Medulla oblongata (tissue), 1 donor: ENCODE measurements at regions not wholly inside any gene's neighbourhood (a gene's known extent, or its start where the extent isn't known, plus 50 kb on each side); places are given as distances from the start of the nearest gene placed in this dataset.
A peak's percentile ranks its signal among the peaks of the same experiment; 100 is the strongest.
"Not testable (repeated sequence)": the region's sequence is repeated elsewhere in the genome, so short reads cannot be mapped to it uniquely, and the experiment has no call there.

ENCODE experiments used
- DNase-seq: peaks from one replicate; pipeline ENCODE4 v3.0.0-alpha.2; 2015; ENCODE audit errors: extremely low spot score

GRCh38 chr20:12201289-12201991 lies 283.7 kb downstream of the BTBD3 start:
- DNase-seq: no peak

- no peak for DNase-seq
Measured at GRCh38 chr20:12203399-12203798, 285.7 kb downstream of the BTBD3 start.

GRCh38 chr20:12203981-12204380 lies 286.3 kb downstream of the BTBD3 start:
- DNase-seq: no peak

GRCh38 chr20:12207875-12208274 lies 290.2 kb downstream of the BTBD3 start:
- no peak for DNase-seq

GRCh38 chr20:12210591-12210990 lies 292.9 kb downstream of the BTBD3 start:
- DNase-seq: no peak

GRCh38 chr20:12211361-12211760 lies 293.7 kb downstream of the BTBD3 start:
- DNase-seq: no peak

GRCh38 chr20:12217382-12217781 lies 299.7 kb downstream of the BTBD3 start:
- DNase-seq: no peak

GRCh38 chr20:12219798-12220197 lies 302.1 kb downstream of the BTBD3 start:
- DNase-seq: no peak

GRCh38 chr20:12223057-12223456 lies 305.4 kb downstream of the BTBD3 start:
- no peak for DNase-seq

GRCh38 chr20:12225898-12226297 lies 308.2 kb downstream of the BTBD3 start:
- DNase-seq: no peak

GRCh38 chr20:12229891-12230290 lies 312.2 kb downstream of the BTBD3 start:
- no peak for DNase-seq

- DNase-seq: peak; percentile 76
Measured at GRCh38 chr20:12237772-12238171, 320.1 kb downstream of the BTBD3 start.

GRCh38 chr20:12241065-12241464 lies 323.4 kb downstream of the BTBD3 start:
- DNase-seq: no peak

GRCh38 chr20:12243327-12243726 lies 325.6 kb downstream of the BTBD3 start:
- no peak for DNase-seq

GRCh38 chr20:12248481-12248880 lies 330.8 kb downstream of the BTBD3 start:
- no peak for DNase-seq

GRCh38 chr20:12250661-12251060 lies 333.0 kb downstream of the BTBD3 start:
- not testable (repeated sequence) for DNase-seq

- no peak for DNase-seq
Measured at GRCh38 chr20:12252793-12253192, 335.1 kb downstream of the BTBD3 start.

GRCh38 chr20:12255461-12255970 lies 337.8 kb downstream of the BTBD3 start:
- peak; percentile 27 for DNase-seq

- no peak for DNase-seq
Measured at GRCh38 chr20:12256806-12257205, 339.1 kb downstream of the BTBD3 start.

GRCh38 chr20:12262747-12263146 lies 345.1 kb downstream of the BTBD3 start:
- DNase-seq: no peak

- no peak for DNase-seq
Measured at GRCh38 chr20:12264711-12265110, 347.0 kb downstream of the BTBD3 start.

- no peak for DNase-seq
Measured at GRCh38 chr20:12265662-12266061, 348.0 kb downstream of the BTBD3 start.

GRCh38 chr20:12269579-12269978 lies 351.9 kb downstream of the BTBD3 start:
- DNase-seq: no peak

- DNase-seq: no peak
Measured at GRCh38 chr20:12270863-12271262, 353.2 kb downstream of the BTBD3 start.
